GM21423 (cell line): ENCODE measurements at regions not wholly inside any gene's neighbourhood (a gene's known extent, or its start where the extent isn't known, plus 50 kb on each side); places are given as distances from the start of the nearest gene placed in this dataset.
"Not testable (repeated sequence)": the region's sequence is repeated elsewhere in the genome, so short reads cannot be mapped to it uniquely, and the experiment has no call there.

ENCODE experiments used
- ATAC-seq: cut with Tn5 transposase; IDR thresholded peaks from one replicate; pipeline ENCODE4 v1.9.1; 2021; ENCODE audit warnings: mild to moderate bottlenecking, moderate library complexity; ENCODE audit not compliant: unreplicated experiment

- ATAC-seq = no peak
These were observed 421.2 kb upstream of the TENM3 start for GRCh38 chr4:181822005-181822375.

GRCh38 chr4:181823183-181823582, 420.0 kb upstream of the TENM3 start:
- no peak for ATAC-seq

GRCh38 chr4:181823645-181824044, 419.6 kb upstream of the TENM3 start:
- no peak for ATAC-seq

- no peak for ATAC-seq
These were observed 417.6 kb upstream of the TENM3 start for GRCh38 chr4:181825564-181825963.

- no peak for ATAC-seq
These were observed 416.0 kb upstream of the TENM3 start for GRCh38 chr4:181827246-181827645.

- ATAC-seq = no peak
These were observed 412.7 kb upstream of the TENM3 start for GRCh38 chr4:181830404-181831035.

- ATAC-seq = no peak
These were observed 409.1 kb upstream of the TENM3 start for GRCh38 chr4:181834071-181834470.

- no peak for ATAC-seq
These were observed 407.9 kb upstream of the TENM3 start for GRCh38 chr4:181835348-181835747.

GRCh38 chr4:181838253-181838652, 404.9 kb upstream of the TENM3 start:
- ATAC-seq = no peak

- not testable (repeated sequence) for ATAC-seq
These were observed 399.4 kb upstream of the TENM3 start for GRCh38 chr4:181843797-181844196.

GRCh38 chr4:181845617-181846016, 397.6 kb upstream of the TENM3 start:
- ATAC-seq = no peak

GRCh38 chr4:181846934-181847333, 396.3 kb upstream of the TENM3 start:
- ATAC-seq = no peak

- ATAC-seq = no peak
These were observed 394.8 kb upstream of the TENM3 start for GRCh38 chr4:181848357-181848756.

GRCh38 chr4:181849472-181849871, 393.7 kb upstream of the TENM3 start:
- ATAC-seq = no peak

GRCh38 chr4:181853881-181854511, 389.2 kb upstream of the TENM3 start:
- ATAC-seq = no peak

- ATAC-seq = no peak
These were observed 387.9 kb upstream of the TENM3 start for GRCh38 chr4:181855307-181855706.

- not testable (repeated sequence) for ATAC-seq
These were observed 385.7 kb upstream of the TENM3 start for GRCh38 chr4:181857471-181857870.

- no peak for ATAC-seq
These were observed 384.5 kb upstream of the TENM3 start for GRCh38 chr4:181858741-181859140.

- no peak for ATAC-seq
These were observed 383.8 kb upstream of the TENM3 start for GRCh38 chr4:181859439-181859838.

GRCh38 chr4:181860157-181860556, 383.0 kb upstream of the TENM3 start:
- no peak for ATAC-seq

GRCh38 chr4:181860668-181861067, 382.5 kb upstream of the TENM3 start:
- ATAC-seq = no peak

- ATAC-seq = no peak
These were observed 379.3 kb upstream of the TENM3 start for GRCh38 chr4:181863856-181864255.

- ATAC-seq = no peak
These were observed 372.9 kb upstream of the TENM3 start for GRCh38 chr4:181870326-181870725.
